Esophagus muscularis mucosa (tissue), 4 donors: ENCODE measurements at regions not wholly inside any gene's neighbourhood (a gene's known extent, or its start where the extent isn't known, plus 50 kb on each side); places are given as distances from the start of the nearest gene placed in this dataset.

ENCODE experiments used
- DNase-seq: peaks from one replicate; pipeline ENCODE4 v3.0.0-alpha.2; 2017; ENCODE audit errors: extremely low spot score
- H3K27ac ChIP-seq, 4 donors: fragments of 200-600 bp; sonication (generic); replicated peaks in 1 of 4; 1 replicate in 3 of 4; 2 replicates in 1 of 4; pipeline ENCODE4 v1.5.1; 2016 to 2019; ENCODE audit warnings: mild to moderate bottlenecking in 1 of 4
- H3K27me3 ChIP-seq, 4 donors: fragments of 200-600 bp; sonication (generic); one replicate each; pipeline versions ENCODE4 v1.5.1 to v1.6.0; 2016 to 2019
- H3K36me3 ChIP-seq, 4 donors: fragments of 200-600 bp; sonication (generic); one replicate each; pipeline ENCODE4 v1.5.1; 2016 to 2019
- H3K4me1 ChIP-seq, 4 donors: fragments of 200-600 bp; sonication (generic); one replicate each; pipeline ENCODE4 v1.5.1; 2016 to 2019
- H3K4me3 ChIP-seq, 4 donors: fragments of 200-600 bp; sonication (generic); 1 replicate in 2 of 4; 2 replicates in 2 of 4; pipeline ENCODE4 v1.5.1; 2016 to 2019; ENCODE audit warnings: mild to moderate bottlenecking in 4 of 4, moderate library complexity in 1 of 4
- H3K9me3 ChIP-seq, 4 donors: fragments of 200-600 bp; sonication (generic); 1 replicate in 3 of 4; 2 replicates in 1 of 4; pipeline ENCODE4 v1.5.1; 2016 to 2019
- EP300 ChIP-seq: sonication (generic); formaldehyde crosslinking; IDR thresholded peaks from one replicate; pipeline ENCODE4 v1.6.1; 2017; ENCODE audit warnings: antibody characterized with exemption
- POLR2A ChIP-seq: fragments of 450-650 bp; IDR thresholded peaks from one replicate; pipeline ENCODE4 v1.6.1; 2017; ENCODE audit warnings: antibody characterized with exemption, moderate library complexity, mild to moderate bottlenecking, low read depth
- POLR2AphosphoS5 ChIP-seq, 2 donors: sonication (generic); formaldehyde crosslinking; IDR thresholded peaks; one replicate each; pipeline ENCODE4 v1.6.1; 2017; ENCODE audit warnings: antibody characterized with exemption in 2 of 2
- whole genome bisulfite sequencing: methylation state at CpG from one replicate; pipeline ENCODE4 v1.1.5; 2018; 5-methylcytosine and 5-hydroxymethylcytosine counted together
- intact Hi-C: fragments of 100-400 bp; cut with DNase I; formaldehyde crosslinking; loops from one replicate; pipeline ENCODE4 v1.15.1; 2023
- TF ChIP-seq, protein P1 (sequence below), 3 experiments: fragments of 200-600 bp in 2 of 3; fragments of 450-650 bp in 1 of 3; sonication (generic) in 2 of 3; IDR thresholded peaks; one replicate each; pipeline ENCODE4 v1.5.1; 2017 to 2019; ENCODE audit warnings: antibody characterized with exemption in 3 of 3, mild to moderate bottlenecking in 2 of 3, moderate library complexity in 1 of 3

- 78% methylated on average over 3 of the region's 3 CpGs for WGBS
- TF ChIP-seq, protein P1, sequence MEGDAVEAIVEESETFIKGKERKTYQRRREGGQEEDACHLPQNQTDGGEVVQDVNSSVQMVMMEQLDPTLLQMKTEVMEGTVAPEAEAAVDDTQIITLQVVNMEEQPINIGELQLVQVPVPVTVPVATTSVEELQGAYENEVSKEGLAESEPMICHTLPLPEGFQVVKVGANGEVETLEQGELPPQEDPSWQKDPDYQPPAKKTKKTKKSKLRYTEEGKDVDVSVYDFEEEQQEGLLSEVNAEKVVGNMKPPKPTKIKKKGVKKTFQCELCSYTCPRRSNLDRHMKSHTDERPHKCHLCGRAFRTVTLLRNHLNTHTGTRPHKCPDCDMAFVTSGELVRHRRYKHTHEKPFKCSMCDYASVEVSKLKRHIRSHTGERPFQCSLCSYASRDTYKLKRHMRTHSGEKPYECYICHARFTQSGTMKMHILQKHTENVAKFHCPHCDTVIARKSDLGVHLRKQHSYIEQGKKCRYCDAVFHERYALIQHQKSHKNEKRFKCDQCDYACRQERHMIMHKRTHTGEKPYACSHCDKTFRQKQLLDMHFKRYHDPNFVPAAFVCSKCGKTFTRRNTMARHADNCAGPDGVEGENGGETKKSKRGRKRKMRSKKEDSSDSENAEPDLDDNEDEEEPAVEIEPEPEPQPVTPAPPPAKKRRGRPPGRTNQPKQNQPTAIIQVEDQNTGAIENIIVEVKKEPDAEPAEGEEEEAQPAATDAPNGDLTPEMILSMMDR (IDR thresholded peaks at IDR 0.05), result no peak
- TF ChIP-seq EP300, result no peak
- TF ChIP-seq POLR2AphosphoS5 (IDR thresholded peaks at IDR 0.05), result no peak
- TF ChIP-seq POLR2A, result no peak
Observed at GRCh38 chr20:7308163-7308562, 540.7 kb downstream of the BMP2 start.

DNA sequence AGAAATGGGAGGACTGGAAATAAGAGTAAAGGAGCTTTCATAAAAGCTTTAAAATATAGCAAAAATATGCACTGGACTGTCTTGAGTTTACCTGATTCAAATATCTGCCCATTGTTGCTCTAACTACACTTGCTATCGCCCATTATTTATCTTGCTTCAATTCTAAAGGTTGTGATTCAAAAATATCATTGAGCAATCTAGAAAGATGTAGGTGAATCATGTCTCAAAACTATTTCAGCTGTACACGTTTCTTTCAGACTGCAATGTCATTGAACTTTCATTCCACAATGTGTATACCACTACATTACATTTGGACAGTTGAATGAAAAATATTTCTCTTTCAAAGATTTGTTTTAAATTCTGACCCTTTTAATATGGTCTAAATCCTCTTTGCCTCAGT is 545.6 kb downstream of the BMP2 start:
- no peak overlapping the region for H3K4me3 ChIP-seq
- H3K36me3 ChIP-seq, result no peaks in the 10 kb centered on the region
- TF ChIP-seq POLR2AphosphoS5 (IDR thresholded peaks at IDR 0.05) (no peak), POLR2A (no peak), EP300 (no peak)
- TF ChIP-seq, protein P1 (IDR thresholded peaks at IDR 0.05), result no peak
- no peaks in the 10 kb centered on the region for H3K9me3 ChIP-seq
- DNase-seq, result no peak
- no peaks in the 10 kb centered on the region for H3K4me1 ChIP-seq
- no peaks in the 10 kb centered on the region for H3K27me3 ChIP-seq
- no peak overlapping the region for H3K27ac ChIP-seq
- intact Hi-C loops, result no loop called here
- 79% methylated on average over 2 of the region's 2 CpGs for WGBS

More at GRCh38 chr20:7308163-7308562, 540.7 kb downstream of the BMP2 start:
- H3K4me1 ChIP-seq, result no peaks in the 10 kb centered on the region
- H3K4me3 ChIP-seq, result no peak overlapping the region
- no peaks in the 10 kb centered on the region for H3K9me3 ChIP-seq
- intact Hi-C loops, result no loop called here
- no peak overlapping the region for H3K27ac ChIP-seq
- H3K27me3 ChIP-seq, result no peaks in the 10 kb centered on the region
- no peaks in the 10 kb centered on the region for H3K36me3 ChIP-seq
- DNase-seq, result no peak

- Histone ChIP-seq H3K4me1 (no peaks in the 10 kb centered on the region), H3K9me3 (no peaks in the 10 kb centered on the region), H3K36me3 (no peaks in the 10 kb centered on the region), H3K4me3 (no peak overlapping the region), H3K27me3 (no peaks in the 10 kb centered on the region), H3K27ac (no peak overlapping the region)
- WGBS, result 67% methylated on average over 5 of the region's 5 CpGs
- intact Hi-C loops, result no loop called here
- no peak for DNase-seq
- TF ChIP-seq POLR2A, result no peak
- TF ChIP-seq EP300, result no peak
- TF ChIP-seq, protein P1 (IDR thresholded peaks at IDR 0.05), result no peak
- no peak for TF ChIP-seq POLR2AphosphoS5 (IDR thresholded peaks at IDR 0.05)
Observed at GRCh38 chr20:7323957-7324356, 556.5 kb downstream of the BMP2 start.

DNA sequence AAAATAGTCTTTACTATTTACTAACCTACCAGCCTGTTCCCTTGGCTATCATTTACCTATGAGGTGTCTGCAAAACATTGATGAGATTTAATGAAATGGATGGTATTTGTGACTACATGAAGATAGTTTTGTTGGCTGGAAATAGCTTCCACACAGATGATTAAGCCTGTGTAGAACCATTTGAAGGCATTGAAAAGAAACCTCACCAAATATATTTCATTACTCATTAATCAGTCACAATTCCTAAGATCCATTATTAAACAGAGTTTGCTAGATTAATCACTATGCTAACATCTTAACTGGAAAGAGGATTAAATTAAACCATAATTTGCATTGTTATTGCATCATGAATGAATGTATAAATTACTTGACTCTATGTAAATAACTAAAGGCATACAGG is 560.3 kb downstream of the BMP2 start:
- no peak for TF ChIP-seq POLR2A
- no peak for TF ChIP-seq POLR2AphosphoS5 (IDR thresholded peaks at IDR 0.05)
- no peak for TF ChIP-seq EP300
- TF ChIP-seq, protein P1 (IDR thresholded peaks at IDR 0.05), result no peak
- Histone ChIP-seq H3K4me1 (no peaks in the 10 kb centered on the region), H3K4me3 (no peak overlapping the region), H3K27me3 (no peaks in the 10 kb centered on the region), H3K9me3 (no peaks in the 10 kb centered on the region), H3K36me3 (no peaks in the 10 kb centered on the region), H3K27ac (no peak overlapping the region)
- DNase-seq, result no peak
- intact Hi-C loops, result no loop called here

- intact Hi-C loops, result no loop called here
- no peak overlapping the region for H3K4me3 ChIP-seq
- WGBS, result 85% methylated on average over 4 of the region's 4 CpGs
- no peak for TF ChIP-seq EP300
- TF ChIP-seq POLR2A, result no peak
- TF ChIP-seq, protein P1 (IDR thresholded peaks at IDR 0.05), result no peak
- no peak for TF ChIP-seq POLR2AphosphoS5 (IDR thresholded peaks at IDR 0.05)
- no peaks in the 10 kb centered on the region for H3K9me3 ChIP-seq
- H3K4me1 ChIP-seq, result no peaks in the 10 kb centered on the region
- no peaks in the 10 kb centered on the region for H3K27me3 ChIP-seq
- no peak for DNase-seq
- no peaks in the 10 kb centered on the region for H3K36me3 ChIP-seq
- H3K27ac ChIP-seq, result no peak overlapping the region
Observed at GRCh38 chr20:7330850-7331249, 563.4 kb downstream of the BMP2 start.
